Nephron (organoid): ENCODE measurements at regions not wholly inside any gene's neighbourhood (a gene's known extent, or its start where the extent isn't known, plus 50 kb on each side); places are given as distances from the start of the nearest gene placed in this dataset.

Experiments used
- H3K27ac Mint-ChIP-seq, 3 experiments: 2 replicates each; pipeline ENCODE4 v1.8.0; 2020; ENCODE audit warnings: mixed read lengths in 3 of 3, mild to moderate bottlenecking in 2 of 3, moderate library complexity in 1 of 3
- H3K27me3 Mint-ChIP-seq: 2 replicates; pipeline ENCODE4 v1.8.0; 2021; ENCODE audit warnings: low read depth, mild to moderate bottlenecking, moderate library complexity, mixed read lengths
- H3K36me3 Mint-ChIP-seq: 2 replicates; pipeline ENCODE4 v1.8.0; 2020; ENCODE audit warnings: low read depth, mixed read lengths
- H3K4me1 Mint-ChIP-seq: 2 replicates; pipeline ENCODE4 v1.8.0; 2020; ENCODE audit warnings: mixed read lengths
- H3K4me3 Mint-ChIP-seq, 3 experiments: 2 replicates each; pipeline ENCODE4 v1.8.0; 2020; ENCODE audit warnings: mild to moderate bottlenecking in 3 of 3, mixed read lengths in 3 of 3, moderate library complexity in 2 of 3
- H3K9me3 Mint-ChIP-seq: 2 replicates; pipeline ENCODE4 v1.8.0; 2020; ENCODE audit warnings: mixed read lengths
- CTCF ChIP-seq, 3 experiments: fragments of 200-600 bp; sonication (generic); IDR thresholded peaks; one replicate each; pipeline ENCODE4 v1.5.0; 2021; ENCODE audit warnings: antibody characterized with exemption in 3 of 3; ENCODE audit not compliant: unreplicated experiment in 3 of 3

GRCh38 chr2:16255120-16255519 is 314.8 kb downstream of the MYCN start:
- Mint-ChIP-seq H3K27ac (no peak overlapping the region), H3K4me1 (peaks cover 24% of the 10 kb centered on the region), H3K27me3 (peaks cover 14% of the 10 kb centered on the region), H3K4me3 (no peak overlapping the region), H3K36me3 (no peaks in the 10 kb centered on the region), H3K9me3 (peaks cover 9% of the 10 kb centered on the region)
- no peak for TF ChIP-seq CTCF (IDR thresholded peaks at IDR 0.05; ENCODE audit: unreplicated experiment in 3 of 3)

- H3K9me3 Mint-ChIP-seq, result peaks cover 9% of the 10 kb centered on the region
- H3K27ac Mint-ChIP-seq, result no peak overlapping the region
- H3K36me3 Mint-ChIP-seq, result no peaks in the 10 kb centered on the region
- no peak for TF ChIP-seq CTCF (IDR thresholded peaks at IDR 0.05; ENCODE audit: unreplicated experiment in 3 of 3)
- H3K4me3 Mint-ChIP-seq, result no peak overlapping the region
- peaks cover 27% of the 10 kb centered on the region for H3K4me1 Mint-ChIP-seq
- peaks cover 17% of the 10 kb centered on the region for H3K27me3 Mint-ChIP-seq
Measured at GRCh38 chr2:16254356-16254965, 314.1 kb downstream of the MYCN start.

- no peaks in the 10 kb centered on the region for H3K36me3 Mint-ChIP-seq
- H3K27me3 Mint-ChIP-seq, result peaks cover 28% of the 10 kb centered on the region
- TF ChIP-seq CTCF (IDR thresholded peaks at IDR 0.05; ENCODE audit: unreplicated experiment in 3 of 3), result no peak
- peaks cover 35% of the 10 kb centered on the region for H3K4me1 Mint-ChIP-seq
- H3K9me3 Mint-ChIP-seq, result peaks cover 9% of the 10 kb centered on the region
- H3K27ac Mint-ChIP-seq, result no peak overlapping the region
- H3K4me3 Mint-ChIP-seq, result no peak overlapping the region
Measured at GRCh38 chr2:16253291-16253690, 312.9 kb downstream of the MYCN start.

GRCh38 chr2:16252891-16253290 is 312.5 kb downstream of the MYCN start:
- no peak overlapping the region for H3K4me3 Mint-ChIP-seq
- peaks cover 9% of the 10 kb centered on the region for H3K9me3 Mint-ChIP-seq
- no peak overlapping the region for H3K27ac Mint-ChIP-seq
- TF ChIP-seq CTCF (IDR thresholded peaks at IDR 0.05; ENCODE audit: unreplicated experiment in 3 of 3), result no peak
- H3K4me1 Mint-ChIP-seq, result peaks cover 34% of the 10 kb centered on the region
- H3K27me3 Mint-ChIP-seq, result peaks cover 30% of the 10 kb centered on the region
- H3K36me3 Mint-ChIP-seq, result no peaks in the 10 kb centered on the region

- Mint-ChIP-seq H3K4me1 (peaks cover 32% of the 10 kb centered on the region), H3K27ac (peak overlapping the region in 1 of 3 experiments; percentile 46), H3K36me3 (no peaks in the 10 kb centered on the region), H3K27me3 (peaks cover 26% of the 10 kb centered on the region), H3K9me3 (peaks cover 9% of the 10 kb centered on the region), H3K4me3 (no peak overlapping the region)
- no peak for TF ChIP-seq CTCF (IDR thresholded peaks at IDR 0.05; ENCODE audit: unreplicated experiment in 3 of 3)
Measured at GRCh38 chr2:16252251-16252650, 311.9 kb downstream of the MYCN start.

GRCh38 chr2:16251511-16252225 is 311.3 kb downstream of the MYCN start:
- no peak overlapping the region for H3K4me3 Mint-ChIP-seq
- peaks cover 23% of the 10 kb centered on the region for H3K27me3 Mint-ChIP-seq
- H3K27ac Mint-ChIP-seq, result peak overlapping the region in 1 of 3 experiments; percentile 46
- TF ChIP-seq CTCF (IDR thresholded peaks at IDR 0.05; ENCODE audit: unreplicated experiment in 3 of 3), result no peak
- H3K36me3 Mint-ChIP-seq, result no peaks in the 10 kb centered on the region
- H3K9me3 Mint-ChIP-seq, result peaks cover 9% of the 10 kb centered on the region
- H3K4me1 Mint-ChIP-seq, result peaks cover 30% of the 10 kb centered on the region
